ENCODE measurements at regions not wholly inside any gene's neighbourhood (a gene's known extent, or its start where the extent isn't known, plus 50 kb on each side); places are given as distances from the start of the nearest gene placed in this dataset.

DNA sequence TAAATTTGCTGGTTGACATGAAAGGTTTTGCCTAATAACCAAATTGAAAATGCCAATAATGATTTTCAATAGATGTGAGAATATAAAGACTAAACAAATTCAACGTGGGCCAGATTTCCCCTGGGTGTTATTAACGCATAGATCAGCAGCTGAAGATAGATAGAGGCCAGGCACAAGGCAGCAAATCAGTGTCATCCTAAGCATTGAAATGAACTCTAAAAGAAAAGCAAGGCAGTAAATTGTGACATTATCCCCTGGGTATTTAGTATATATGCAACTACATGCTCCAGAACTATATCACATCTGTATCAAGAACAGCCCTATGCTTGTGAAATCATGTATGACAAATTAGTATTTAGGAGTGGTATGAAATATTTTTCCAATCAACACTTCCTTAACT, 167.1 kb upstream of the EPHA3 start:
- DNase-seq (ENCODE audit: low read depth in 3 of 3) = no peak

DNA sequence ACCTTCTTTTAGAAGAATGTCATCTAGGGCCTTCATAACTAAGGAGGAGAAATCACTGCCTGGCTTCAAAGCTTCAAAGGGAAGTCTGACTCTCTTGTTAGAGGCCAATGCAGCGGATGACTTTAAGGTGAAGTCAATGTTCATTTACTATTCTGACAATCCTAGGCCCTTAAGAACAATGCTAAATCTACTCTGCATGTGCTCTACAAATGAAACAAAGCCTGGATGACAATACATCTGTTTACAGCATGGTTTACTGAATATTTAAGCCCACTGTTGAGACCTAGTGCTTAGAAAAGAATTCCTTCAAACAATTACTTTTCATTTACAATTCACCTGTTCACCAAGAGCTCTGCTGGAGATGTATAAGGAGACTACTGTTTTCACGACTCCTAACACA, 160.4 kb upstream of the EPHA3 start:
- no peak for DNase-seq (ENCODE audit: low read depth in 3 of 3)

DNA sequence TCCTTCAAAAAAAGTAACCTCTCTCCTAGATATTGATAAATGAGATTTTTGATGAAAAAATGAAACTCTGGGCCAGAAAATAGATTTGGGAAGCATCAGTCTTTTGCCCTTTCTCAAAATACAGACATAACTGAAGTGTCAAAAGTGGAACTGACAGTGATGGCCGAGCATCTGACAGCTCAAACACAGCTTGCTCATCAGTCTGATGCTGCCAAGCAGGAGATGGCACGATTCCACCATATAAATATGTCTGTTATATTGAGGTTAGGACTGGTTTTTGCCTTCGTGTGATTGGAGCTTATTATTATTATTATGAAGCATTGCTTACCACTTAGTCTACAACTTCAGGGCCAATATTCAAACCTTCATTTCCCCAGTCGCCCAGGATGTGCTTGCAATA, 152.6 kb upstream of the EPHA3 start:
- DNase-seq (ENCODE audit: low read depth in 3 of 3) = no peak

DNA sequence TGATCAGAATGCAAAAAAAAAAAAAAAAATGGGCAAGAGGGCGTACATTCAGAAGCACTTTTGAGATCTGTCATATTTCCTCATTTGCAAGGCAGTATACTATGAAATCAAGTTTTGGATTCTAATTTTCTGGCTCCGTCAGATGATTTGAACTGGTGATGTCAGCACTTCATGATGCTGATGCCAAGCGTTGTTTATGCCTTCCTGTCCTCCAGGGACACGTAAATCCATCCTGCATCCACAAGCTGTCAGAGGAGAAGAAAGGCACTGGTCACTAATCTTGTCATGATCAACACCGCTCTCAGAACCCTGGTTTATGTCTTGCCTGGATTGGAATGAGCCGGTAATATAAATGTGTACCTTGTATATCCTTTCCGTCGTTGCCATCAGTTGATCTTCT, 152.1 kb upstream of the EPHA3 start:
- DNase-seq (ENCODE audit: low read depth in 3 of 3) = no peak

DNA sequence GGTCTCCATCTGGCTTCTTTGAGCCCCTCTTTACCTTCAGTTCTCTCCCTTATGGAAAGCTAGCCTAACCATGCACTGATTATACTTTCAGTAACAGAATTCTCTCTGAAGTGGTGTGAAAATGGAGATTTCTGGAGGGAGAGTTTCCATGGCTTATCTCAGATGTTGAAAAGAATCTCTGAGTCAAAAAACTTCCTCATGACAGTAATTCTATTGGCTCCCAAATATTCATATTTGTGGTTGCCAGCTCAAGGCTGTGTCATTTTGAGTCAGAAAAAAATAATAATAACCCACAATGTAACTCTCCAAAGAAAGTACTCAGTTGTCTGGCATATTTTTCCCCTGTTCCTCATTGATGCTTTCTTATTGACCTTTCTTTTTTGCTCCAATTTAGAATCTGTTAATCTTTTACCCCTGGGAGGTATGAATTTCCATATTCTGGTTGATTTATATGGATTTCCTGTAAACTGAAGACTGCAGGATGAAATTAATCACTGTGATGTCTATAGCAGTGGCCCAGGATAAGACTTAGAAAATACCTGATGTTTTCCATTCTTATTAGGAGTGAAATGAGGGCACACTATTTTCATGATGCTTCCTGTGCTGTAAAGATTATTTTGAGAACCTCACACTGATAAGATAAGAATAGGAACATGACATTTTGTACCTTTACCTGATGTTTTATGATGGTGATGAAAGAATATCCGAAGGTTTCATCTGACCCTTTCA, 149.5 kb upstream of the EPHA3 start:
- no peak for DNase-seq (ENCODE audit: low read depth in 3 of 3)

DNA sequence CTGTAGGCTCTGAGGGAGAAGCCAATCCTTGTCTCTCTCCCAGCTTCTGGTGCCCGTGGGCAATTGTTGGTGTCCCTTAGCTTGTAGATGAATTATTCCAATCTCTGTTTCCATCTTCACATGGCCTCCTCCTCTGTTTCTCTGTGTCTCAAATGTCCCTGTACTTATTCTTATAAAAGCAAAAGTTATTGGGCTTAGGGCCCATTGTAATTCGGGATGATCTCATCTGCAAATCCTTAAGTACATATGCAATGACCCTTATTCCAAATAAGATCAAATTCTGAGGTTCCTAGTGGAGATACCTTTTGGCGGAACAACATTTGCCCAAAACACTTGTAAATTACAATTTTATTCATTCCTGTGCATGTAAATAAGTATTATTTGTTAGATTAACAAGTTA, 147.4 kb upstream of the EPHA3 start:
- DNase-seq (ENCODE audit: low read depth in 3 of 3) = no peak

DNA sequence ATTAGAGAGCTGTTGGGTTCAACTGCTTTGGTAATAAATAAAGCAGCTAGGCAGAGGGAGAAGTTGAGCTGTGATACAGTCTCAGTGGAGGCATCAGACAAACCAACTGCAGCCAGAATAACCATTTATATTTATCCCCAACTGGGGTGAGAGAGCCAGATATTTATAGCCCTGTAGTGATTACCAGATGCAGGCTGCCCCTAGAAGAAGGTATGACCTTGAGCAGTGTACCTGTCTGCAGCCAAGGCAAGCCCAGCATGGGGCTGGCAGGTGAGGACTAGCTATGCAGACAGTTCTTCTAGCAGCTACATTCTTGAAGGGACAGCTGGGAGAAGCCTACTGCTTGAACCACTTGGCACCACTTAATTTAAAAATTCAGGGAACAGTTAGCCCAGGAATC, 144.4 kb upstream of the EPHA3 start:
- no peak for DNase-seq (ENCODE audit: low read depth in 3 of 3)

DNA sequence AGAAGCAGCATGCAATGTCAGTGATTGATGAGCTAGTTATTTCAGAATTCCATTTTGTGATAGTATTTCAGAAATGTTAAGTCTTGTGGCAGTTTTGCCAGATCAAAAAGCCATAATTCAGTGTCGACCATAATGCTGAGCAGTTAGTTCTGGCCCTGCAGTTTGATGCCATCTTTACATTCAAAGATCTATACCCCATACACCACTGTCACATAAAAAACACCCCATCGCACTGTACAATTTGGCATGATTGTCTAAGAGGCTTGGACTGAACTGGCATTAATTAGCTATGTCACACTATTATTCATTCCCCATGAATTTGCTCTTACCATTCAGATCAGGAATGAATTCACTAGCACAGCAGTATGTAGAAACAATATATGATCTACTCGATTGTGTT, 127.7 kb upstream of the EPHA3 start:
- no peak for DNase-seq (ENCODE audit: low read depth in 3 of 3)

GRCh38 chr3:88983458-88983857, 124.0 kb upstream of the EPHA3 start:
- DNase-seq (ENCODE audit: low read depth in 3 of 3) = no peak

DNA sequence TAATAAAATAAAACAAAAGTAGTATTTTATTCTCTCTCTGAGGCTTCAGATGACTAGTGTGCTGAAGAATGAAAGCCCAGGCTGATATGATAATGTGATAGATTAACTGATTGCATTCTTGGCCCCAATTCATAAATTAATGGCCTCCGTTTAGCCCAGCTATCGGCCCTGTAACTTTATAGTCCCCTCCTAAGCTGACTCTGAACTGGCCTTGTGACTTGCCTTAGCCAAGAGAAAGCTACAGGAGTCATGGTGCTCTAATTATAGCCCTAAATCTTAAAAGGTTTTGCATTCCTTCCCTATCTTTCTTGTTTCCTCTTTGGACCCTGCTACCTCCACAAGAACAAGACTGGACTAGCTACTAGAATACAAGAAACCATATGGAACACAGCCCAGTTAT, 123.2 kb upstream of the EPHA3 start:
- DNase-seq (ENCODE audit: low read depth in 3 of 3) = no peak

- DNase-seq (ENCODE audit: low read depth in 3 of 3) = no peak
These were observed 122.6 kb upstream of the EPHA3 start for GRCh38 chr3:88984832-88985231.

- DNase-seq (ENCODE audit: low read depth in 3 of 3) = no peak
These were observed 121.9 kb upstream of the EPHA3 start for GRCh38 chr3:88985491-88985890.

- no peak for DNase-seq (ENCODE audit: low read depth in 3 of 3)
These were observed 120.6 kb upstream of the EPHA3 start for GRCh38 chr3:88986834-88987233.

DNA sequence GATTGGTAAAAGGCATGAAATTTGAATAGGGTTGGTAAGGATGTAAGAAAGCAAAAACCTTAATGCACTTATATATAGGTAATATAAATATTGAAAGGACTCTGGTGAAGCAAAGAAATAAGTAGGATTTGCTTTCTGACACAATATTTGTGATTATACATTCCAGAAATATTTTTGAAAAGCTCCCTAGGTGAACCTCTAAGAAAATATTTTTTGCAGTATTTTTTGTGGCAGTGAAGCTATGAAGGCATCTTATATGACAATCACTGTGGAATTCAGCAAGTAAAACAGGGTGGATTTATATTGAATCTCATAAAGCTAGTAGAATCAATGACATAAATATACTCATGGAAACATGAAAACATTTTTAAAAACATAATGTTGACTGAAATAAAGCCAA, 119.6 kb upstream of the EPHA3 start:
- DNase-seq (ENCODE audit: low read depth in 3 of 3) = no peak

DNA sequence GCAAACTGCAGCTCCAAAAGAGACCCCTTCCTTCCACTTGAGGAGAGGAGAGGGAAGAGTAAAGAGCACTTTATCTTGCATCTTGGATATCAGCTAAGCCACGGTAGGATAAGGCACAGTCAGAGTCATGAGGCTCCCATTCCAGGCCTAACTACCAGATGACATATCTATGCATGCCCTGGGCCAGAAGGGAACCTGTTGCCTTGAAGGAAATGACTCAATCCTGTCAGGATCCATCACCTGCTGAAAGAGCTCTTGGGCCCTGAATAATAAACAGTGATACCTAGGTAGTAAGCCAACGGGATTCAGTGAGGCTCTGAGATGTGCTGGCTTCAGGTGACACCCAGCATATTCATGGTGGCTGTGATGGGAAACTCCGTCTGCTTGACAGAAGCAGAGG, 118.5 kb upstream of the EPHA3 start:
- DNase-seq (ENCODE audit: low read depth in 3 of 3) = no peak

DNA sequence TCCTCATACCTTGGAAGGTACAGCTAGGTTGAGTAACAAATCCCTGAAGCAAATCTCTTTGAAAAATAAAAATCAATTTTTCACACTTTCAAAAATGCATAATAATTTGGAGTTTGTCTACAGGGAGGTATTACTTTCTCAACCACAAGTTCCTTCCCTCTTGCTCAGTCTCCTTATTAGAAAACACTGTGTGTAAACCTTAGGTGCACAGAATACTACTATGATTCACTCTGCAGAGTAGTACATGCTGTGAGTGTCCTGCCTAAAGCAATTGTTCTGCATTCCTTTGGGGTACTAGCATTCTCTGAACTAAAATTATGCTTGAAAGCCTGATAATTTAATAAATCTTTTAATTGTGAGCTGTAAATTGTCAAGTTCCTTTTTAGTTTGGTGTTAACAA, 115.9 kb upstream of the EPHA3 start:
- DNase-seq (ENCODE audit: low read depth in 3 of 3) = no peak

GRCh38 chr3:88996691-88997090, 110.7 kb upstream of the EPHA3 start:
- DNase-seq (ENCODE audit: low read depth in 3 of 3) = no peak

DNA sequence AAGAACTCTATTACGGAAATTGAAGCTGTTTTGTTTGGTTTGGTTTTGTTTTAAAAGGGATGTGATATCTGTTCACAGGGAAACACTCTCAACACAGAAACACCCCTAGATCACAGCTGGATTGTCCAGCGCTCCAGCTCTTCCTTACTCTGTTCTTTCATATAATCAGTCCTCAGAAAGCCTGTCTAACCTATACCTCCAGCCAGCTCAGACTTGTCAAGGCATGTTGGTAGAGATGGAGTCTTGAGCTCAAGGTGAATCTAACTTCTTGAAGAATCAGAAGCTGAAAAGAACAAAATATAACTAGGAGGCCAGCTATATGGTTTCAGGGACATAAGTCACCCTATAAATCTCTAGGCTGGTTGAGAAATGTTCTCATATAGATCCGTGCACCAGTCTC, 110.2 kb upstream of the EPHA3 start:
- no peak for DNase-seq (ENCODE audit: low read depth in 3 of 3)

- DNase-seq (ENCODE audit: low read depth in 3 of 3) = no peak
These were observed 106.5 kb upstream of the EPHA3 start for GRCh38 chr3:89000886-89001285.

- no peak for DNase-seq (ENCODE audit: low read depth in 3 of 3)
These were observed 105.2 kb upstream of the EPHA3 start for GRCh38 chr3:89002191-89002590.

GRCh38 chr3:89013536-89013935, 93.9 kb upstream of the EPHA3 start:
- DNase-seq (ENCODE audit: low read depth in 3 of 3) = no peak

GRCh38 chr3:89017531-89017930, 89.9 kb upstream of the EPHA3 start:
- no peak for DNase-seq (ENCODE audit: low read depth in 3 of 3)

GRCh38 chr3:89025185-89025584, 82.2 kb upstream of the EPHA3 start:
- no peak for DNase-seq (ENCODE audit: low read depth in 3 of 3)

GRCh38 chr3:89032346-89033013, 74.9 kb upstream of the EPHA3 start:
- DNase-seq (ENCODE audit: low read depth in 3 of 3) = no peak
